ENCODE measurements at regions not wholly inside any gene's neighbourhood (a gene's known extent, or its start where the extent isn't known, plus 50 kb on each side); places are given as distances from the start of the nearest gene placed in this dataset.

DNA sequence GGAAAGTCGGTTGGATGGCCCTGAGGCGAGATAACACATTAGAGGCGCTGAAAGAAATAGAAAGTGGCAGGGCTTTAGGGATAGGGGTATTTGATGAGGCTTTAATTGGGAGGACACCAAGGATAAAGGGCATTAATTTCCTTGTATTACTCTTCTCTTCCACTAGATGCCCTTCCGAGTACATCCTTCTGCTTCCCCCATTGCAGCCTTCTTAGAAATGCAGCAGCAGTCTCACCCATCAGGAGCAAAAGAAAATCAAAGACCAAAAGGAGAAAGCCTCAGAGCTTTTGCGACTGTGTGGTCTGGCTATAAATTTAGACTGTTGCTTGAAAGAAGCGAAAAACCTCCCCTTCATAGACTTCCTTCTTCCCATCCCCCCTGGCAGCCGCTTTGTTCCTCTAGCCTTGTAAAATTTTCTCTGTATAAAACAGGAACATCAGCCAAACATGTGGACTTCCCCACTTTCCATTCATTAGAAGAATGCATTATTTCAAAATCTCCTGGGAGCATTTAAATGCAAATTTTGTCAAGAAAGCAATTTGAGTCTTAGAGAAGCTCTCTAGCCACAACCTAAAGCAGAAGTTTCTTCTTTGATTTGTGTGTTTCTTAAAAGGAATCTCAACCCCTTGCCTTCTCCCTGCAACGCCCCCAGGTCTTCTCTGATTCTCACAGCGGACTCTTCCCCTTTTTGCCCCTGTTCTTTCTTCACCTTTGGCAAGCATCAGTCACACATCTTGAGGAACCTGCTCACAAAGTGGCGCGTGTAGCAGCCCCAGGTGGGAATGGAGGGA is 76.6 kb downstream of the NDUFS5 start:
- Histone ChIP-seq H3K4me1 (peaks cover 7% of the 10 kb centered on the region), H3K9me3 (no peaks in the 10 kb centered on the region), H3K9ac (ENCODE audit: low read depth in 2 of 2, low read length in 2 of 2) (no peak overlapping the region), H3K27me3 (no peaks in the 10 kb centered on the region), H3K36me3 (no peaks in the 10 kb centered on the region), H3K27ac (peak overlapping the region; percentile 95), H3K4me3 (no peak overlapping the region)
- TF ChIP-seq, protein P1, sequence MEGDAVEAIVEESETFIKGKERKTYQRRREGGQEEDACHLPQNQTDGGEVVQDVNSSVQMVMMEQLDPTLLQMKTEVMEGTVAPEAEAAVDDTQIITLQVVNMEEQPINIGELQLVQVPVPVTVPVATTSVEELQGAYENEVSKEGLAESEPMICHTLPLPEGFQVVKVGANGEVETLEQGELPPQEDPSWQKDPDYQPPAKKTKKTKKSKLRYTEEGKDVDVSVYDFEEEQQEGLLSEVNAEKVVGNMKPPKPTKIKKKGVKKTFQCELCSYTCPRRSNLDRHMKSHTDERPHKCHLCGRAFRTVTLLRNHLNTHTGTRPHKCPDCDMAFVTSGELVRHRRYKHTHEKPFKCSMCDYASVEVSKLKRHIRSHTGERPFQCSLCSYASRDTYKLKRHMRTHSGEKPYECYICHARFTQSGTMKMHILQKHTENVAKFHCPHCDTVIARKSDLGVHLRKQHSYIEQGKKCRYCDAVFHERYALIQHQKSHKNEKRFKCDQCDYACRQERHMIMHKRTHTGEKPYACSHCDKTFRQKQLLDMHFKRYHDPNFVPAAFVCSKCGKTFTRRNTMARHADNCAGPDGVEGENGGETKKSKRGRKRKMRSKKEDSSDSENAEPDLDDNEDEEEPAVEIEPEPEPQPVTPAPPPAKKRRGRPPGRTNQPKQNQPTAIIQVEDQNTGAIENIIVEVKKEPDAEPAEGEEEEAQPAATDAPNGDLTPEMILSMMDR (IDR thresholded peaks at IDR 0.05) = peak; percentile 57
- intact Hi-C loops (cut with DNase I) = loop anchor here (2.0 kb wide), 1 partner anchor 88 kb away; no protein-coding TSS in a partner anchor
- DNase-seq = peak; percentile 34

DNA sequence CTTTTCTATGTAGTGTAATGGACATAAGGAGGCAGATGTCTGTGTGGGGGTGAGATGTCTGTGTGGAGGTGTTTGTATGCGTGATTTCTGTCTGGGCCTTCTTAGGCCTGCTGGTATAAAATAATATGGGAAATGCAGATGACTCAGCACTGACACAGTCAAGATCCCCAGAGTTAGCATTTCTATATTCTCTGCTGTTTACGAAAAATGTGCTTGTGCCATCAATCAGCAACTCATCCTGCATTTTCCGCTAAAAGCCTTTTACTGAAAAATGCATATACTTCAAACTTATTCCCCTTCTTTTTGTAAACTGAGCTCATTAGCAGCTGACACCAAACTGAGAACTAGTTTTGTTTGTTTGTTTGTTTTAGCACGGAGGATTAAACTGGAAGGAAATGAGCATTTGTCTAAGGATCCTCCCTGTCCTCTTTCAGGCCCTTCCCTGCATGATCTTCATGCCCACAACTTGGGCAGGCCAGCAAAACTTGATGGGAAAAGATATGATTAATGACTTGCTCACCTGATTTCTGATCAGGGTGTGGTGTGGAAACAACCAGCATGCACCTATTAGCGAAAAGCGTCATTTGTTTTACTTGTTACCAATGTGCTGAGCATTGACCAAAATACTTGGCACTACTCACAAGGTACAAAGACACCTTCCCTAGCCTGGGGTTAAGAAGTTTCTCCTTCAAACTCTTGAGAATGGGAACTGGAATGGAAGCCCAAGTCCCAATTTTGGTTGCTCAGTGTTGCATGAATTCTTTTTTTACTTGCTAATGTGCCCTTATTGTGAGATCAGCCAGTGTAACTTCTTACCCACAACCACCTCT is 77.4 kb downstream of the NDUFS5 start:
- Histone ChIP-seq H3K9ac (ENCODE audit: low read depth in 2 of 2, low read length in 2 of 2) (no peak overlapping the region), H3K4me3 (no peak overlapping the region), H3K4me1 (peaks cover 7% of the 10 kb centered on the region), H3K36me3 (no peaks in the 10 kb centered on the region), H3K27me3 (no peaks in the 10 kb centered on the region), H3K9me3 (no peaks in the 10 kb centered on the region), H3K27ac (peak overlapping the region; percentile 95)
- intact Hi-C loops (cut with DNase I) = loop anchor here (2.0 kb wide), 1 partner anchor 87 kb away; no protein-coding TSS in a partner anchor
- no peak for DNase-seq
- TF ChIP-seq, protein P1 (IDR thresholded peaks at IDR 0.05) = no peak

DNA sequence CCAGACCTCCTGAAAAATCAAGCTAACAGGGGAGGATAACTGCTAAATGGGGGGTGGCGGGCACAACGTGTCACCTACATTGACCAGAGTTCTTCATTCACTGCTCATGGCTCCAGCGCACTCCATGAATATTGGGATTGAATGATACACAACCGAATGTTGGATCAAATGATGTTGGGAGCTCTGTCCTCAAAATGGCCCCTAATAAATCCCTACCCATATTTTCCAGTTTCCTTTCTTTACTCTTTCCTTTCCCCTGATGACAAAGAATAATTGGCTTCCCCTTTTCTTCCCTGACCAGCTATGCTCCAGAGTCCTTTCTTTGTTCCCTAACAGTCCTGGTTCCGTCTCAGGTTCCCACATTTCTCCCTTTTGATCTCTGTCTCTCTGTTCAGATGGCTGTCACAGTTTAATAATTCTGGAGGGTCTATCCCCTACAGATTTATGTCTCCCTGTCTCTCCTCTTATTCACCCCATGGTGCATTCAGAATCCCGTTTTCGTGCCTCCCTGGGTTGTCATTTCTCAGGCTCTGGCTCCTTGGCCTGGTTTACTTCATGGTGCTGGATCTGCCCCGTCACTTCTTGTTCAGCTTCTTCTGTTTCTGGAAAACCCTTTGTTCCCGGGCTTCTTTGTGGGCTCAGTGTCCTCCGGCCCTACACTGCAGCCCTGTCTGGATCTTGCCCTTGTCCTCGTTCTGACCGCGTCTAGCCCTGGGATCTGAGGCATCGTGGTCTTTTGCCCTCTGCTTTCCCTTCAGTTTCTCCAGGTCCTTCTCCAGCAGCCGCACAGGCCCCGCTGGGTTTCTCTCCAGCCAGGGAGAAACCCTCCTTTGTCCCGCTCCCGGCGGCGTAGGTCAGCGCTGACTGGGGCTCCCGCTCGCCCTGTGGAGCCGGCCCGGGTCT is 78.3 kb downstream of the NDUFS5 start:
- H3K4me1 ChIP-seq = peaks cover 7% of the 10 kb centered on the region
- H3K4me3 ChIP-seq = peak overlapping the region; percentile 75
- no peaks in the 10 kb centered on the region for H3K36me3 ChIP-seq
- H3K27me3 ChIP-seq = no peaks in the 10 kb centered on the region
- TF ChIP-seq, protein P1 (IDR thresholded peaks at IDR 0.05) = no peak
- peak; percentile 35 for DNase-seq
- H3K27ac ChIP-seq = peak overlapping the region; percentile 95
- intact Hi-C loops (cut with DNase I) = no loop called here
- no peaks in the 10 kb centered on the region for H3K9me3 ChIP-seq
- peak overlapping the region; percentile 64 to 82 for H3K9ac ChIP-seq (ENCODE audit: low read depth in 2 of 2, low read length in 2 of 2)

DNA sequence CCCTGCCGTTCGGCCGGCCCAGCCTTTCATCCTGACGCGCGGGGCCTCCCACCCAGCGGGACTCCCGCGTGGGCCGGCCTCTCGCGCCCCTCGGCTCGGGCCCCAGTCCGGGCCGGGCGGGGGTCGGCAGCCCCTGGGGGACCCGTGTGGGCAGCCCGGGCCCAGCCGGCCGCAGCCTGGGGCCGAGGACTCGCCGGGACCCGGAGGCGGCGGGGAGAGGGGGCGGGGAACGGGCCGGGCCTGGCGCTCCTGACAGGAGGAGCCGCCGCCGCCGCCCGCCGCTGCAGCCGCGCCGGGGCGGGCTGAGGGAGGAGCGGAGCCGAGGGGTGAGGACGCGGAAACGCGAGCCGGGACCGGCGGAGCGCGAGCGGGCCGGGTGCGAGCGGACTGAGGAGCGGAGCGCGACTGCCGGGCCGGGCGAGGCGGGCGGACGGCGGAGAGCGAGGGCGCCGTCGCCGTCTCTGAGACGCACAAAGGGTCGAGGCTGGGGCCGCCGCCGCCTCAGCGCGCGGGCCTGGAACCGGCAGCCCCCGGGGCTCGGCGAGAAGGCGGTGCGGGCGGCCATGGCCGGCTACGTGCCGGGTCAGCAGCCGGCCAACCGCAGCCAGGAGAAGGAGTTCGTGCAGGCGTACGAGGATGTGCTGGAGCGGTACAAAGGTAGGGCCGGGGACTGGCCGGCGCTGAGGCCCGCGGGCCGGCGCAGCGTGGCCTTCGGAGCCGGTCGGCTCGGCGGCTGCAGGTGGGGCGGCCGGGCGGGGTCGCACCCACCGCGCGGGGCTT is 79.1 kb downstream of the NDUFS5 start:
- Histone ChIP-seq H3K27ac (peak overlapping the region; percentile 95), H3K4me1 (peaks cover 7% of the 10 kb centered on the region), H3K9ac (ENCODE audit: low read depth in 2 of 2, low read length in 2 of 2) (peak overlapping the region; percentile 64 to 82), H3K36me3 (no peaks in the 10 kb centered on the region), H3K9me3 (no peaks in the 10 kb centered on the region), H3K4me3 (peak overlapping the region; percentile 75), H3K27me3 (no peaks in the 10 kb centered on the region)
- TF ChIP-seq, protein P1 (IDR thresholded peaks at IDR 0.05) = no peak
- intact Hi-C loops (cut with DNase I) = no loop called here
- peak; percentile 82 for DNase-seq

All from colonic mucosa (tissue), 4 donors.